Heart right ventricle (tissue), 16 donors: ENCODE measurements at regions not wholly inside any gene's neighbourhood (a gene's known extent, or its start where the extent isn't known, plus 50 kb on each side); places are given as distances from the start of the nearest gene placed in this dataset.

Source experiments
- ATAC-seq, 8 donors: fragments of 200-7000 bp; cut with Tn5 transposase; one replicate each; pipeline ENCODE4 v1.9.1; 2020; ENCODE audit warnings: mild to moderate bottlenecking in 8 of 8, moderate library complexity in 8 of 8, moderate number of reproducible peaks in 1 of 8
- DNase-seq, 2 donors: peaks; one replicate each; pipeline ENCODE4 v3.0.0-alpha.2; 2020
- H3K27ac ChIP-seq, 10 donors: fragments of 200-600 bp; sonication (generic) in 2 of 10; one replicate each; pipeline versions ENCODE4 v1.5.0 to v1.8.0; 2020 to 2022; ENCODE audit warnings: mild to moderate bottlenecking in 3 of 10
- H3K27me3 ChIP-seq, 7 donors: fragments of 200-600 bp; one replicate each; pipeline ENCODE4 v1.8.0; 2021 to 2022; ENCODE audit warnings: mild to moderate bottlenecking in 2 of 7
- H3K36me3 ChIP-seq, 9 donors: fragments of 200-600 bp; sonication (generic) in 1 of 9; one replicate each; pipeline versions ENCODE4 v1.5.0 to v1.8.0; 2020 to 2022; ENCODE audit warnings: mild to moderate bottlenecking in 2 of 9
- H3K4me1 ChIP-seq, 9 donors: fragments of 200-600 bp; sonication (generic) in 1 of 9; one replicate each; pipeline versions ENCODE4 v1.5.0 to v1.8.0; 2020 to 2022; ENCODE audit warnings: mild to moderate bottlenecking in 4 of 9
- H3K4me3 ChIP-seq, 10 donors: fragments of 200-600 bp; sonication (generic) in 2 of 10; one replicate each; pipeline versions ENCODE4 v1.5.0 to v1.8.0; 2020 to 2022; ENCODE audit warnings: mild to moderate bottlenecking in 7 of 10, moderate library complexity in 2 of 10
- H3K9me3 ChIP-seq, 11 donors: fragments of 200-600 bp in 10 of 11; sonication (generic) in 2 of 11; one replicate each; pipeline versions ENCODE4 v1.5.0 to v1.8.0; 2013 to 2022; ENCODE audit warnings: mild to moderate bottlenecking in 2 of 11, control low read depth in 1 of 11, moderate library complexity in 1 of 11
- CTCF ChIP-seq, 9 donors: fragments of 200-600 bp; sonication (generic) in 2 of 9; IDR thresholded peaks; one replicate each; pipeline versions ENCODE4 v1.5.0 to v1.8.0; 2021 to 2022; ENCODE audit warnings: antibody characterized with exemption in 9 of 9, mild to moderate bottlenecking in 5 of 9, moderate library complexity in 1 of 9
- WGBS, 2 donors: extraction: QIAGEN DNeasy Blood & Tissue Kit; methylation state at CpG; one replicate each; pipeline ENCODE4 v1.1.7; 2013; ENCODE audit warnings: inconsistent platforms in 1 of 2; 5-methylcytosine and 5-hydroxymethylcytosine counted together
- intact Hi-C, 10 donors: fragments of 100-400 bp; cut with DNase I; formaldehyde crosslinking; loops; one replicate each; pipeline versions ENCODE4 v1.11.1 to v1.14.2; 2022
- donor health status: Arrhythmogenic right ventricular cardiomyopathy.
- donor health status: ischemic (EF 13 %, LVEDD 7.1; RV severe dilation, severe dysfunction).
- donor health status: healthy with polysubstance abuse.
- donor health status: DM: no; HTN: yes; CAD: no.
- donor health status: DM: no; HTN: no; CAD: no.
- donor health status: ischemic (EF 25% LVEDD 6.9; RV normal size, moderate dysfunction).
- donor health status: ischemic (EF 25% LVEDD 5.7; RV mildly dilated, moderate dysfunction).
- donor health status: healthy.
- donor health status: DM: yes; HTN: yes; CAD: no.
- donor health status: Ischemic cardiomyopathy.
- donor health status: ischemic (EF 35%, LVEDD 5.7; RV mildly dilated, moderate dysfunction).
- donor health status: nonischemic (EF 11% LVEDD 7.7; RV severe dilation, severe dysfunction).
- donor health status: DM: yes; HTN: yes; CAD: no.
- donor health status: PGD.
- donor health status: ischemic (EF 29% LVEDD 5.4; RV normal size, mild dysfunction).
- donor health status: nonischemic (EF 23%, LVEDD 6.1; RV moderate dilation, normal function).

- intact Hi-C loops, result loop anchor here in 2 of 10 donors (2.0 to 10.0 kb wide), 2 partner anchors 39 to 327 kb away; no protein-coding TSS in a partner anchor
- no peak overlapping the region for H3K27ac ChIP-seq
- peaks cover 0 to 20% (median 4%) of the 10 kb centered on the region in 11 donors for H3K9me3 ChIP-seq
- WGBS, 2 donors, result 84 to 86% methylated on average over 9 of the region's 9 CpGs
- H3K27me3 ChIP-seq, result peaks cover 0 to 9% (median 5%) of the 10 kb centered on the region in 7 donors
- no peak overlapping the region for H3K4me3 ChIP-seq
- no peak for TF ChIP-seq CTCF (IDR thresholded peaks at IDR 0.05)
- ATAC-seq (no peak), DNase-seq (no peak)
- peaks cover 0 to 16% (median 2%) of the 10 kb centered on the region in 9 donors for H3K4me1 ChIP-seq
- H3K36me3 ChIP-seq, result no peaks in the 10 kb centered on the region
Measured at GRCh38 chr21:43317959-43318358, 109.0 kb downstream of the SIK1 start.

GRCh38 chr21:43317254-43317748, 109.6 kb downstream of the SIK1 start:
- Histone ChIP-seq H3K36me3 (no peaks in the 10 kb centered on the region), H3K9me3 (peaks cover 0 to 20% (median 4%) of the 10 kb centered on the region in 11 donors), H3K4me3 (no peak overlapping the region), H3K4me1 (peaks cover 0 to 15% (median 0%) of the 10 kb centered on the region in 9 donors), H3K27me3 (peaks cover 0 to 9% (median 5%) of the 10 kb centered on the region in 7 donors), H3K27ac (no peak overlapping the region)
- WGBS, 2 donors, result 96 to 97% methylated on average over 11 of the region's 11 CpGs
- ATAC-seq (no peak), DNase-seq (no peak)
- intact Hi-C loops, result loop anchor here in 1 of 10 donors (10.0 kb wide), 1 partner anchor 328 kb away; no protein-coding TSS in a partner anchor
- no peak for TF ChIP-seq CTCF (IDR thresholded peaks at IDR 0.05)

GRCh38 chr21:43316156-43316845, 110.6 kb downstream of the SIK1 start:
- Histone ChIP-seq H3K4me1 (peaks cover 0 to 15% (median 0%) of the 10 kb centered on the region in 9 donors), H3K27ac (no peak overlapping the region), H3K4me3 (no peak overlapping the region), H3K36me3 (no peaks in the 10 kb centered on the region), H3K27me3 (peaks cover 0 to 9% (median 5%) of the 10 kb centered on the region in 7 donors), H3K9me3 (peaks cover 0 to 20% (median 4%) of the 10 kb centered on the region in 11 donors)
- TF ChIP-seq CTCF (IDR thresholded peaks at IDR 0.05), result no peak
- ATAC-seq, result no peak
- intact Hi-C loops, result loop anchor here in 1 of 10 donors (10.0 kb wide), 1 partner anchor 328 kb away; no protein-coding TSS in a partner anchor
- peak in 1 of 2 donors; percentile 6 for DNase-seq
- 94 to 97% methylated on average over 19 of the region's 19 CpGs for WGBS, 2 donors

GRCh38 chr21:43315244-43316137, 111.4 kb downstream of the SIK1 start:
- WGBS, 2 donors, result 83 to 86% methylated on average over 26 to 27 of the region's 27 CpGs

More at GRCh38 chr21:43315244-43316137, 111.4 kb downstream of the SIK1 start:
- Histone ChIP-seq H3K4me1 (peaks cover 0 to 15% (median 0%) of the 10 kb centered on the region in 9 donors), H3K27me3 (peaks cover 0 to 9% (median 5%) of the 10 kb centered on the region in 7 donors), H3K36me3 (no peaks in the 10 kb centered on the region), H3K27ac (no peak overlapping the region), H3K9me3 (peaks cover 0 to 20% (median 4%) of the 10 kb centered on the region in 11 donors), H3K4me3 (no peak overlapping the region)
- intact Hi-C loops, result loop anchor here in 1 of 10 donors (10.0 kb wide), 1 partner anchor 329 kb away; no protein-coding TSS in a partner anchor
- TF ChIP-seq CTCF (IDR thresholded peaks at IDR 0.05), result peak in 4 of 9 donors; percentile 7 to 12 (median 8)
- ATAC-seq (no peak), DNase-seq (no peak)
